ENCODE measurements at regions not wholly inside any gene's neighbourhood (a gene's known extent, or its start where the extent isn't known, plus 50 kb on each side); places are given as distances from the start of the nearest gene placed in this dataset.
A peak's percentile ranks its signal among the peaks of the same experiment; 100 is the strongest.

GRCh38 chr13:104436555-104436954 lies 1370.3 kb upstream of the SLC10A2 start:
- H3K4me3 ChIP-seq (ENCODE audit: low read depth, low read length), result no peak overlapping the region
- TF ChIP-seq POLR2A (IDR thresholded peaks at IDR 0.05; ENCODE audit: extremely low read depth, insufficient read length), result no peak
- no peak for TF ChIP-seq MYC (IDR thresholded peaks at IDR 0.05; ENCODE audit: low read depth, low read length)
- no peak for TF ChIP-seq MAX (IDR thresholded peaks at IDR 0.05; ENCODE audit: low read depth, low read length)
- no peak for TF ChIP-seq CTCF (IDR thresholded peaks at IDR 0.05; ENCODE audit: low read depth, low read length)
- no peak for DNase-seq (ENCODE audit: low read depth)

GRCh38 chr13:104431895-104432294 lies 1365.7 kb upstream of the SLC10A2 start:
- TF ChIP-seq POLR2A (IDR thresholded peaks at IDR 0.05; ENCODE audit: extremely low read depth, insufficient read length) (no peak), MYC (IDR thresholded peaks at IDR 0.05; ENCODE audit: low read depth, low read length) (no peak), CTCF (IDR thresholded peaks at IDR 0.05; ENCODE audit: low read depth, low read length) (no peak), MAX (IDR thresholded peaks at IDR 0.05; ENCODE audit: low read depth, low read length) (no peak)
- no peak overlapping the region for H3K4me3 ChIP-seq (ENCODE audit: low read depth, low read length)
- no peak for DNase-seq (ENCODE audit: low read depth)

- no peak for TF ChIP-seq CTCF (IDR thresholded peaks at IDR 0.05; ENCODE audit: low read depth, low read length)
- TF ChIP-seq POLR2A (IDR thresholded peaks at IDR 0.05; ENCODE audit: extremely low read depth, insufficient read length), result no peak
- no peak for TF ChIP-seq MAX (IDR thresholded peaks at IDR 0.05; ENCODE audit: low read depth, low read length)
- no peak for TF ChIP-seq MYC (IDR thresholded peaks at IDR 0.05; ENCODE audit: low read depth, low read length)
- no peak for DNase-seq (ENCODE audit: low read depth)
- no peak overlapping the region for H3K4me3 ChIP-seq (ENCODE audit: low read depth, low read length)
Observed at GRCh38 chr13:104426435-104426834, 1360.2 kb upstream of the SLC10A2 start.

GRCh38 chr13:104422668-104423067 lies 1356.5 kb upstream of the SLC10A2 start:
- no peak for DNase-seq (ENCODE audit: low read depth)
- no peak overlapping the region for H3K4me3 ChIP-seq (ENCODE audit: low read depth, low read length)
- TF ChIP-seq MAX (IDR thresholded peaks at IDR 0.05; ENCODE audit: low read depth, low read length) (no peak), CTCF (IDR thresholded peaks at IDR 0.05; ENCODE audit: low read depth, low read length) (no peak), MYC (IDR thresholded peaks at IDR 0.05; ENCODE audit: low read depth, low read length) (no peak), POLR2A (IDR thresholded peaks at IDR 0.05; ENCODE audit: extremely low read depth, insufficient read length) (no peak)

GRCh38 chr13:104416973-104417372 lies 1350.8 kb upstream of the SLC10A2 start:
- no peak for DNase-seq (ENCODE audit: low read depth)
- no peak overlapping the region for H3K4me3 ChIP-seq (ENCODE audit: low read depth, low read length)
- no peak for TF ChIP-seq POLR2A (IDR thresholded peaks at IDR 0.05; ENCODE audit: extremely low read depth, insufficient read length)
- TF ChIP-seq MYC (IDR thresholded peaks at IDR 0.05; ENCODE audit: low read depth, low read length), result no peak
- TF ChIP-seq MAX (IDR thresholded peaks at IDR 0.05; ENCODE audit: low read depth, low read length), result no peak
- no peak for TF ChIP-seq CTCF (IDR thresholded peaks at IDR 0.05; ENCODE audit: low read depth, low read length)

GRCh38 chr13:104414771-104415170 lies 1348.6 kb upstream of the SLC10A2 start:
- TF ChIP-seq POLR2A (IDR thresholded peaks at IDR 0.05; ENCODE audit: extremely low read depth, insufficient read length) (no peak), MAX (IDR thresholded peaks at IDR 0.05; ENCODE audit: low read depth, low read length) (no peak), MYC (IDR thresholded peaks at IDR 0.05; ENCODE audit: low read depth, low read length) (no peak), CTCF (IDR thresholded peaks at IDR 0.05; ENCODE audit: low read depth, low read length) (no peak)
- DNase-seq (ENCODE audit: low read depth), result peak; percentile 5
- H3K4me3 ChIP-seq (ENCODE audit: low read depth, low read length), result no peak overlapping the region

All from NB4 (cell line).